ENCODE measurements at regions not wholly inside any gene's neighbourhood (a gene's known extent, or its start where the extent isn't known, plus 50 kb on each side); places are given as distances from the start of the nearest gene placed in this dataset.

- Histone ChIP-seq H4K20me1 (ENCODE audit: control insufficient read depth, insufficient read depth, low read length, poor library complexity, severe bottlenecking) (no peaks in the 10 kb centered on the region), H3K27me3 (replicated peaks in 1 of 4; ENCODE audit: control extremely low read depth in 1 of 4, control insufficient read depth in 3 of 4, insufficient read depth in 4 of 4, low read length in 3 of 4) (no peaks in the 10 kb centered on the region), H3K36me3 (replicated peaks in 1 of 2; ENCODE audit: control extremely low read depth in 1 of 2, control insufficient read depth in 1 of 2, extremely low read depth in 1 of 2, insufficient read depth in 2 of 2, low read length in 1 of 2) (no peaks in the 10 kb centered on the region), H3K4me3 (ENCODE audit: control extremely low read depth in 1 of 5, extremely low read depth in 1 of 5, insufficient read depth in 1 of 5, low read depth in 2 of 5, low read length in 4 of 5) (no peak overlapping the region), H3K27ac (ENCODE audit: low read length in 2 of 2) (no peak overlapping the region), H3K9ac (ENCODE audit: low read length) (no peak overlapping the region), H3K4me2 (replicated peaks; ENCODE audit: low read depth, low read length, poor library complexity, severe bottlenecking) (no peak overlapping the region), H3K9me3 (ENCODE audit: control extremely low read depth in 1 of 3, control insufficient read depth in 2 of 3, insufficient read depth in 1 of 3, low read length in 2 of 3) (no peaks in the 10 kb centered on the region), H3K79me2 (ENCODE audit: control insufficient read depth, insufficient read depth, low read length) (no peaks in the 10 kb centered on the region), H2AFZ (ENCODE audit: insufficient read depth, low read depth, low read length, poor library complexity, severe bottlenecking) (no peak overlapping the region), H3K4me1 (ENCODE audit: control insufficient read depth in 2 of 2, insufficient read depth in 2 of 2, low read length in 2 of 2) (peaks cover 22% of the 10 kb centered on the region in 2 donors)
- ChIA-PET POLR2A (no interaction called here), CTCF (interaction anchor here (0.6 kb wide), 1 partner anchor 304 kb away, joined by 5 read pairs; no protein-coding TSS in a partner anchor)
- ATAC-seq (ENCODE audit: low read depth) (no peak), DNase-seq (no peak)
- Mint-ChIP-seq H3K27me3 (no peaks in the 10 kb centered on the region), H3K9me3 (ENCODE audit: insufficient read depth) (no peaks in the 10 kb centered on the region), H3K27ac (no peak overlapping the region), H3K4me3 (no peak overlapping the region), H3K4me1 (peaks cover 32% of the 10 kb centered on the region)
- intact Hi-C loops (cut with micrococcal nuclease), result no loop called here
- 54% methylated on average over 6 of the region's 9 CpGs for WGBS (ENCODE audit: insufficient coverage)
- TF ChIP-seq, protein P1, sequence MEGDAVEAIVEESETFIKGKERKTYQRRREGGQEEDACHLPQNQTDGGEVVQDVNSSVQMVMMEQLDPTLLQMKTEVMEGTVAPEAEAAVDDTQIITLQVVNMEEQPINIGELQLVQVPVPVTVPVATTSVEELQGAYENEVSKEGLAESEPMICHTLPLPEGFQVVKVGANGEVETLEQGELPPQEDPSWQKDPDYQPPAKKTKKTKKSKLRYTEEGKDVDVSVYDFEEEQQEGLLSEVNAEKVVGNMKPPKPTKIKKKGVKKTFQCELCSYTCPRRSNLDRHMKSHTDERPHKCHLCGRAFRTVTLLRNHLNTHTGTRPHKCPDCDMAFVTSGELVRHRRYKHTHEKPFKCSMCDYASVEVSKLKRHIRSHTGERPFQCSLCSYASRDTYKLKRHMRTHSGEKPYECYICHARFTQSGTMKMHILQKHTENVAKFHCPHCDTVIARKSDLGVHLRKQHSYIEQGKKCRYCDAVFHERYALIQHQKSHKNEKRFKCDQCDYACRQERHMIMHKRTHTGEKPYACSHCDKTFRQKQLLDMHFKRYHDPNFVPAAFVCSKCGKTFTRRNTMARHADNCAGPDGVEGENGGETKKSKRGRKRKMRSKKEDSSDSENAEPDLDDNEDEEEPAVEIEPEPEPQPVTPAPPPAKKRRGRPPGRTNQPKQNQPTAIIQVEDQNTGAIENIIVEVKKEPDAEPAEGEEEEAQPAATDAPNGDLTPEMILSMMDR (IDR thresholded peaks at IDR 0.05), result no peak
- TF ChIP-seq EZH2 (IDR thresholded peaks at IDR 0.05; ENCODE audit: borderline replicate concordance, insufficient read depth, low read depth, low read length, poor library complexity, severe bottlenecking), result no peak
These were observed 84.9 kb upstream of the NAA20 start for GRCh38 chr20:19932170-19932667.

DNA sequence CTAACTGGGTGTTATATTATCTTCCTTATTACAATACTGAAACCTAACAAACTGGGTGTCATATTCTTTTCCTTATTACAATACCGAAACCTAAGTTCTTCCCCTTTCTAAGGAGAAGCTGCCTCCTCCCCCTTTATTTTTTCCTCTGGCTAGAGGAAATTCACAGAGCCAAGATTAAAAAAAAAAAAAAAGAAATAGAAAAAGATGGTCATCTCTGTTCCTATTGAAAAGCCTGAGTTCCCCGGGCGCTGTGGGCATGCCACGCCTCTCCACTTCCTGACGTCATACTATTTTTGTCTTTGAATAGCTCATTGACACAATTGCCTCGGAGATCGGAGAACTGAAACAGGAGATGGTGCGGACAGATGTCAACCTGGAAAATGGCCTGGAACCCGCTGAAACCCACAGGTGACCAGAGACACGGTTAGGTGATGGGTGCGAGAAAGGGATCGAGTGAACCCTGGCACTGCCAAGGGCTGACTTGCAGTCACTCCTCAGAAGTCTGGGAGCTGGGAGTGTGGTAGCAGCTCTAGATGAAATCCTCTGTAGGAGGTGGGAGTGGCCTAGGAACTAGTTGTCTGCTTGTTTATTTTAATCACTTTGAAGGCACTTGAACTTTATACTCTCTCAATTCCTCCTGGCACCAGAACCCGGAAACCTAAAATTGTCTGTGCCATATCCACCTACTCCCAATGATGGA, 82.2 kb upstream of the NAA20 start:
- ChIA-PET CTCF (interaction anchor here (1.0 to 1.4 kb wide), 4 partner anchors 17 to 107 kb away, joined by 3 to 5 read pairs (median 3); no protein-coding TSS in a partner anchor), POLR2A (interaction anchor here (0.6 kb wide), 2 partner anchors 91 to 1367 kb away, joined by 3 to 6 read pairs; no protein-coding TSS in a partner anchor)
- no peaks in the 10 kb centered on the region for H3K9me3 Mint-ChIP-seq (ENCODE audit: insufficient read depth)
- H3K27ac ChIP-seq (ENCODE audit: low read length in 2 of 2), result peak overlapping the region; percentile 31 to 39
- H3K9ac ChIP-seq (ENCODE audit: low read length), result peak overlapping the region; percentile 54
- peak overlapping the region in 4 of 5 experiments; percentile 14 to 57 (median 36) for H3K4me3 ChIP-seq (ENCODE audit: control extremely low read depth in 1 of 5, extremely low read depth in 1 of 5, insufficient read depth in 1 of 5, low read depth in 2 of 5, low read length in 4 of 5)
- no peak for TF ChIP-seq EZH2 (IDR thresholded peaks at IDR 0.05; ENCODE audit: borderline replicate concordance, insufficient read depth, low read depth, low read length, poor library complexity, severe bottlenecking)
- TF ChIP-seq, protein P1 (IDR thresholded peaks at IDR 0.05), result no peak
- H3K4me1 ChIP-seq (ENCODE audit: control insufficient read depth in 2 of 2, insufficient read depth in 2 of 2, low read length in 2 of 2), result peaks cover 31 to 34% of the 10 kb centered on the region in 2 donors
- WGBS (ENCODE audit: insufficient coverage), result 19% methylated on average over 6 of the region's 13 CpGs
- peak overlapping the region; percentile 53 for H2AFZ ChIP-seq (ENCODE audit: insufficient read depth, low read depth, low read length, poor library complexity, severe bottlenecking)
- DNase-seq, result peak; percentile 81
- H3K4me3 Mint-ChIP-seq, result peak overlapping the region; percentile 78
- peaks cover 46% of the 10 kb centered on the region for H3K4me1 Mint-ChIP-seq
- H4K20me1 ChIP-seq (ENCODE audit: control insufficient read depth, insufficient read depth, low read length, poor library complexity, severe bottlenecking), result no peaks in the 10 kb centered on the region
- no peaks in the 10 kb centered on the region for H3K27me3 ChIP-seq (replicated peaks in 1 of 4; ENCODE audit: control extremely low read depth in 1 of 4, control insufficient read depth in 3 of 4, insufficient read depth in 4 of 4, low read length in 3 of 4)
- H3K27me3 Mint-ChIP-seq, result no peaks in the 10 kb centered on the region
- H3K36me3 ChIP-seq (replicated peaks in 1 of 2; ENCODE audit: control extremely low read depth in 1 of 2, control insufficient read depth in 1 of 2, extremely low read depth in 1 of 2, insufficient read depth in 2 of 2, low read length in 1 of 2), result no peaks in the 10 kb centered on the region
- peak overlapping the region; percentile 32 for H3K27ac Mint-ChIP-seq
- H3K4me2 ChIP-seq (replicated peaks; ENCODE audit: low read depth, low read length, poor library complexity, severe bottlenecking), result peak overlapping the region; percentile 73
- no peaks in the 10 kb centered on the region for H3K79me2 ChIP-seq (ENCODE audit: control insufficient read depth, insufficient read depth, low read length)
- intact Hi-C loops (cut with micrococcal nuclease), result loop anchor here (2.0 to 5.0 kb wide), 3 partner anchors 16 to 228 kb away; no protein-coding TSS in a partner anchor
- H3K9me3 ChIP-seq (ENCODE audit: control extremely low read depth in 1 of 3, control insufficient read depth in 2 of 3, insufficient read depth in 1 of 3, low read length in 2 of 3), result no peaks in the 10 kb centered on the region
- peak; percentile 64 for ATAC-seq (ENCODE audit: low read depth)
